ENCODE measurements at regions not wholly inside any gene's neighbourhood (a gene's known extent, or its start where the extent isn't known, plus 50 kb on each side); places are given as distances from the start of the nearest gene placed in this dataset.

DNA sequence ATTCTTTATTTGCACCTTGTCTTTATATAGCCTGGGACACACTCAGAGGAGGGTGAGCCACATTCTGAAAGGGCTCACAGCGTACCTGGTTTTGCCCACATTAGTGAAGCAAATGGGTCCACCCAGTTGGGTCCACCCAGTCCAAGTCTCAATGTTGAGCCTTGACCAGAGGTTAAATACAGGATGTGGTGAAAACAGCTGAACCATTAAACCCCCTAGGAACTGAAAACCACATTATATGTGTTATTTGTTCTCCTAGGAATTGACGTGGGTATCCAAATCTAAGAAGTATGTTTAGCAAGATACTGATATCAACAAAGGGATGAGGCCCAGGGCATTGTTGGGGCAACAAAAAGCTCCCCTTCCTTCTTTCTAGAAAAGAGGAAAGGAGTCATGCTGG lies 83.8 kb downstream of the SETD4 start:
- Histone ChIP-seq H3K36me3 (no peaks in the 10 kb centered on the region), H3K4me1 (no peaks in the 10 kb centered on the region), H3K27ac (no peak overlapping the region), H3K4me3 (no peak overlapping the region), H3K9me3 (peaks cover 0 to 8% (median 0%) of the 10 kb centered on the region in 4 donors), H3K27me3 (no peaks in the 10 kb centered on the region)
- WGBS, 2 donors = 73 to 92% methylated on average over 2 of the region's 2 CpGs
- no peak for DNase-seq (ENCODE audit: low spot score in 2 of 2)
- TF ChIP-seq POLR2A (IDR thresholded peaks at IDR 0.05) (no peak), EP300 (IDR thresholded peaks at IDR 0.05) (no peak), CTCF (IDR thresholded peaks at IDR 0.05) (no peak)

- Histone ChIP-seq H3K36me3 (no peaks in the 10 kb centered on the region), H3K27me3 (no peaks in the 10 kb centered on the region), H3K9me3 (peaks cover 0 to 8% (median 0%) of the 10 kb centered on the region in 4 donors), H3K4me3 (no peak overlapping the region), H3K4me1 (no peaks in the 10 kb centered on the region), H3K27ac (no peak overlapping the region)
- DNase-seq (ENCODE audit: low spot score in 2 of 2) = no peak
- no peak for TF ChIP-seq POLR2A (IDR thresholded peaks at IDR 0.05)
- TF ChIP-seq CTCF (IDR thresholded peaks at IDR 0.05) = no peak
- no peak for TF ChIP-seq EP300 (IDR thresholded peaks at IDR 0.05)
- 64% methylated on average over 11 of the region's 11 CpGs for WGBS, 2 donors
Measured at GRCh38 chr21:35974775-35975174, 85.6 kb downstream of the SETD4 start.

- 92 to 100% methylated on average over 1 of the region's 1 CpG for WGBS, 2 donors
- Histone ChIP-seq H3K4me3 (no peak overlapping the region), H3K4me1 (no peaks in the 10 kb centered on the region), H3K9me3 (no peaks in the 10 kb centered on the region), H3K27ac (no peak overlapping the region), H3K36me3 (no peaks in the 10 kb centered on the region), H3K27me3 (no peaks in the 10 kb centered on the region)
- DNase-seq (ENCODE audit: low spot score in 2 of 2) = no peak
- no peak for TF ChIP-seq EP300 (IDR thresholded peaks at IDR 0.05)
- no peak for TF ChIP-seq POLR2A (IDR thresholded peaks at IDR 0.05)
- TF ChIP-seq CTCF (IDR thresholded peaks at IDR 0.05) = no peak
Measured at GRCh38 chr21:35971824-35972223, 88.5 kb downstream of the SETD4 start.

GRCh38 chr21:35969281-35969680 lies 91.0 kb downstream of the SETD4 start:
- 48 to 93% methylated on average over 6 of the region's 6 CpGs for WGBS, 2 donors
- Histone ChIP-seq H3K36me3 (no peaks in the 10 kb centered on the region), H3K4me3 (no peak overlapping the region), H3K4me1 (no peaks in the 10 kb centered on the region), H3K9me3 (no peaks in the 10 kb centered on the region), H3K27ac (no peak overlapping the region), H3K27me3 (no peaks in the 10 kb centered on the region)
- TF ChIP-seq POLR2A (IDR thresholded peaks at IDR 0.05) (no peak), CTCF (IDR thresholded peaks at IDR 0.05) (no peak), EP300 (IDR thresholded peaks at IDR 0.05) (no peak)
- no peak for DNase-seq (ENCODE audit: low spot score in 2 of 2)

- no peaks in the 10 kb centered on the region for H3K9me3 ChIP-seq
- H3K4me3 ChIP-seq = no peak overlapping the region
- H3K36me3 ChIP-seq = no peaks in the 10 kb centered on the region
- WGBS, 2 donors = 72 to 75% methylated on average over 3 of the region's 3 CpGs
- DNase-seq (ENCODE audit: low spot score in 2 of 2) = no peak
- TF ChIP-seq CTCF (IDR thresholded peaks at IDR 0.05) (no peak), EP300 (IDR thresholded peaks at IDR 0.05) (no peak), POLR2A (IDR thresholded peaks at IDR 0.05) (no peak)
- no peaks in the 10 kb centered on the region for H3K27me3 ChIP-seq
- H3K4me1 ChIP-seq = no peaks in the 10 kb centered on the region
- H3K27ac ChIP-seq = no peak overlapping the region
Measured at GRCh38 chr21:35968564-35968963, 91.8 kb downstream of the SETD4 start.

Measured in tibial nerve (tissue), 4 donors.